B cell (primary cell): ENCODE measurements at regions not wholly inside any gene's neighbourhood (a gene's known extent, or its start where the extent isn't known, plus 50 kb on each side); places are given as distances from the start of the nearest gene placed in this dataset.

Experiments
- ATAC-seq: fragments of 200-7000 bp; cut with Tn5 transposase; one replicate; pipeline ENCODE4 v1.10.0; 2021; ENCODE audit warnings: low read depth, mild to moderate bottlenecking, moderate number of reproducible peaks, moderate library complexity
- CTCF ChIA-PET: fragments of 350-600 bp; sonication (Branson Sonifier 250); formaldehyde crosslinking; loops from one replicate; lab custom pipeline; 2021; ENCODE audit warnings: antibody characterized with exemption, inconsistent platforms; lab: Charles Lee
- POLR2A ChIA-PET: fragments of 350-600 bp; sonication (Branson Sonifier 250); formaldehyde crosslinking; loops from one replicate; lab custom pipeline; 2021; ENCODE audit warnings: antibody characterized with exemption; lab: Charles Lee
- DNase-seq: peaks from one replicate; pipeline ENCODE4 v3.0.0; 2013
- H2AFZ ChIP-seq: 2 replicates; pipeline ENCODE4 v1.6.1; 2012; ENCODE audit warnings: mild to moderate bottlenecking, low read depth, low read length; ENCODE audit not compliant: insufficient read depth, poor library complexity, severe bottlenecking
- H3K27ac ChIP-seq, 2 donors: 1 replicate in 1 of 2; 2 replicates in 1 of 2; pipeline ENCODE4 v1.5.1; 2012 to 2013; ENCODE audit warnings: low read length in 2 of 2, mild to moderate bottlenecking in 2 of 2, moderate library complexity in 1 of 2
- H3K27me3 ChIP-seq, 4 experiments: fragments of 200-600 bp in 1 of 4; sonication (generic) in 1 of 4; replicated peaks in 1 of 4; 1 replicate in 2 of 4; 2 replicates in 2 of 4; pipeline versions ENCODE4 v1.6.1 to v1.7.0; 2013 to 2016; ENCODE audit warnings: low read length in 3 of 4, mild to moderate bottlenecking in 2 of 4, mixed read lengths in 1 of 4, moderate library complexity in 1 of 4; ENCODE audit not compliant: insufficient read depth in 4 of 4, control insufficient read depth in 3 of 4; ENCODE audit errors: control extremely low read depth in 1 of 4
- H3K36me3 ChIP-seq, 2 experiments: replicated peaks in 1 of 2; 1 replicate in 1 of 2; 2 replicates in 1 of 2; pipeline versions ENCODE4 v1.6.1 to v1.7.1; 2013; ENCODE audit warnings: low read length in 1 of 2; ENCODE audit not compliant: insufficient read depth in 2 of 2, control insufficient read depth in 1 of 2; ENCODE audit errors: control extremely low read depth in 1 of 2, extremely low read depth in 1 of 2
- H3K4me1 ChIP-seq, 2 donors: fragments of 200-600 bp in 1 of 2; sonication (generic) in 1 of 2; 1 replicate in 1 of 2; 2 replicates in 1 of 2; pipeline versions ENCODE4 v1.5.1 to v1.6.1; 2013 to 2017; ENCODE audit warnings: low read length in 2 of 2; ENCODE audit not compliant: control insufficient read depth in 2 of 2, insufficient read depth in 2 of 2
- H3K4me2 ChIP-seq: replicated peaks from 2 replicates; pipeline ENCODE3; 2012; ENCODE audit warnings: mild to moderate bottlenecking, low read depth, low read length; ENCODE audit not compliant: poor library complexity, severe bottlenecking
- H3K4me3 ChIP-seq, 5 experiments: fragments of 200-600 bp in 1 of 5; sonication (generic) in 1 of 5; 1 replicate in 3 of 5; 2 replicates in 2 of 5; pipeline versions ENCODE4 v1.5.1 to v1.7.0; 2011 to 2016; ENCODE audit warnings: low read length in 4 of 5, mild to moderate bottlenecking in 4 of 5, low read depth in 2 of 5, control low read depth in 1 of 5, moderate library complexity in 1 of 5; ENCODE audit not compliant: insufficient read depth in 1 of 5; ENCODE audit errors: control extremely low read depth in 1 of 5, extremely low read depth in 1 of 5
- H3K79me2 ChIP-seq: fragments of 200-600 bp; sonication (generic); one replicate; pipeline ENCODE4 v1.6.0; 2016; ENCODE audit warnings: low read length; ENCODE audit not compliant: control insufficient read depth, insufficient read depth
- H3K9ac ChIP-seq: fragments of 200-600 bp; sonication (generic); 2 replicates; pipeline ENCODE4 v1.6.1; 2017; ENCODE audit warnings: mild to moderate bottlenecking, low read length, moderate library complexity
- H3K9me3 ChIP-seq, 3 donors: one replicate each; pipeline versions ENCODE4 v1.6.1 to v1.7.1; 2013; ENCODE audit warnings: low read length in 2 of 3; ENCODE audit not compliant: control insufficient read depth in 2 of 3, insufficient read depth in 1 of 3; ENCODE audit errors: control extremely low read depth in 1 of 3
- H4K20me1 ChIP-seq: 2 replicates; pipeline ENCODE4 v1.6.0; 2012; ENCODE audit warnings: mild to moderate bottlenecking, low read length; ENCODE audit not compliant: insufficient read depth, control insufficient read depth, poor library complexity, severe bottlenecking
- H3K27ac Mint-ChIP-seq: one replicate; pipeline ENCODE4 v1.8.0; 2021; ENCODE audit warnings: mixed read lengths
- H3K27me3 Mint-ChIP-seq: one replicate; pipeline ENCODE4 v1.8.0; 2021; ENCODE audit warnings: mixed read lengths
- H3K4me1 Mint-ChIP-seq: one replicate; pipeline ENCODE4 v1.8.0; 2021; ENCODE audit warnings: mixed read lengths
- H3K4me3 Mint-ChIP-seq: one replicate; pipeline ENCODE4 v1.8.0; 2021; ENCODE audit warnings: mixed read lengths
- H3K9me3 Mint-ChIP-seq: one replicate; pipeline ENCODE4 v1.8.0; 2022; ENCODE audit warnings: mixed read lengths; ENCODE audit not compliant: insufficient read depth
- CTCF ChIP-seq: fragments of 200-600 bp; IDR thresholded peaks from one replicate; pipeline ENCODE4 v1.8.0; 2022; ENCODE audit warnings: antibody characterized with exemption, mild to moderate bottlenecking
- EZH2 ChIP-seq: IDR thresholded peaks from 2 replicates; pipeline ENCODE4 v1.6.1; 2012; ENCODE audit warnings: borderline replicate concordance, low read depth, mild to moderate bottlenecking, moderate library complexity, low read length; ENCODE audit not compliant: insufficient read depth, poor library complexity, severe bottlenecking
- WGBS: methylation state at CpG from one replicate; pipeline ENCODE4 v1.1.5; 2013; ENCODE audit warnings: missing lambda C conversion rate; ENCODE audit not compliant: insufficient coverage; 5-methylcytosine and 5-hydroxymethylcytosine counted together
- intact Hi-C: fragments of 100-400 bp; cut with micrococcal nuclease; formaldehyde crosslinking; loops from one replicate; pipeline ENCODE4 v1.10.0; 2022

- no peak overlapping the region for H3K4me2 ChIP-seq
- no peak overlapping the region for H3K4me3 ChIP-seq
- DNase-seq: no peak
- Mint-ChIP-seq H3K9me3 (no peaks in the 10 kb centered on the region), H3K27me3 (no peaks in the 10 kb centered on the region), H3K4me3 (no peak overlapping the region), H3K4me1 (no peaks in the 10 kb centered on the region), H3K27ac (no peak overlapping the region)
- no peaks in the 10 kb centered on the region for H3K79me2 ChIP-seq
- ATAC-seq: no peak
- WGBS: 100% methylated on average over 1 of the region's 3 CpGs
- no peak overlapping the region for H3K27ac ChIP-seq
- H3K9me3 ChIP-seq: no peaks in the 10 kb centered on the region
- no peak overlapping the region for H3K9ac ChIP-seq
- no peak for TF ChIP-seq EZH2
- no peak for TF ChIP-seq CTCF
- intact Hi-C loops: no loop called here
- CTCF ChIA-PET: no interaction called here
- no peak overlapping the region for H2AFZ ChIP-seq
- H3K27me3 ChIP-seq: no peaks in the 10 kb centered on the region
- POLR2A ChIA-PET: no interaction called here
- H4K20me1 ChIP-seq: no peaks in the 10 kb centered on the region
- H3K4me1 ChIP-seq: no peaks in the 10 kb centered on the region
- no peaks in the 10 kb centered on the region for H3K36me3 ChIP-seq
Observed at GRCh38 chr3:104178680-104179079, 1188.0 kb upstream of the ALCAM start.

DNA sequence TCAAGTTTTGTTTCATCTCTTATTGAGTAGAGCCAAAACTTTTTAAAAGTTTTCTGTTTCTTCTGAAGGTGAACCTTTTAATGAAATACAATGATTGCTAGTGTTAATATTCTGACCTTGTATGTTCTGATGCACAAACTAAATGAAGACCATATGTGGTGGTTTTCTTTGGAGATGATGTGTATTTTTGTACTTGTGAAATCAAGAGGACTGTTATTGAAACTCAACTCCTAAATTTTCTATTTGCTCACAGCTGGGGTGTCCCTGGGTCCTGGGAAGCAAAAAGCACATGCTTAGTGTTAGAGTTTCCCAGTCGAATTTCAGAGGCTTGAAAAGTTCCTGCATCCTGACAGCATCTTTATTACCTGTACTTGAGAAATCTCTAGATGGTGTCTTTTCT lies 1185.8 kb upstream of the ALCAM start:
- Histone ChIP-seq H3K27ac (no peak overlapping the region), H2AFZ (no peak overlapping the region), H3K4me3 (no peak overlapping the region), H3K9ac (no peak overlapping the region), H3K27me3 (no peaks in the 10 kb centered on the region), H3K4me2 (no peak overlapping the region), H3K4me1 (no peaks in the 10 kb centered on the region), H3K79me2 (no peaks in the 10 kb centered on the region), H4K20me1 (no peaks in the 10 kb centered on the region), H3K36me3 (no peaks in the 10 kb centered on the region), H3K9me3 (no peaks in the 10 kb centered on the region)
- TF ChIP-seq CTCF: no peak
- TF ChIP-seq EZH2: no peak
- no peak for DNase-seq
- ChIA-PET POLR2A (no interaction called here), CTCF (no interaction called here)
- ATAC-seq: no peak
- intact Hi-C loops: no loop called here
- WGBS: no CpG with 5 or more reads among the region's 1 CpG
- H3K4me1 Mint-ChIP-seq: no peaks in the 10 kb centered on the region
- no peak overlapping the region for H3K27ac Mint-ChIP-seq
- H3K4me3 Mint-ChIP-seq: no peak overlapping the region
- no peaks in the 10 kb centered on the region for H3K9me3 Mint-ChIP-seq
- H3K27me3 Mint-ChIP-seq: no peaks in the 10 kb centered on the region
